Trophoblast cell (in vitro differentiated cells and primary cell): ENCODE measurements at regions not wholly inside any gene's neighbourhood (a gene's known extent, or its start where the extent isn't known, plus 50 kb on each side); places are given as distances from the start of the nearest gene placed in this dataset.

Source experiments
- DNase-seq, 2 donors: peaks; one replicate each; pipeline ENCODE4 v3.0.0-alpha.2; 2016
- H2AFZ ChIP-seq: 2 replicates; pipeline ENCODE4 v1.6.1; 2013; ENCODE audit warnings: low read length, moderate library complexity, mild to moderate bottlenecking; ENCODE audit not compliant: insufficient read depth, poor library complexity
- H2AK5ac ChIP-seq: 2 replicates; pipeline ENCODE4 v1.6.1; 2013; ENCODE audit warnings: mild to moderate bottlenecking, low read length
- H2BK120ac ChIP-seq: 2 replicates; pipeline ENCODE4 v1.6.1; 2013; ENCODE audit warnings: low read length, mild to moderate bottlenecking, moderate library complexity; ENCODE audit not compliant: insufficient read depth, poor library complexity
- H2BK12ac ChIP-seq: 2 replicates; pipeline ENCODE4 v1.6.1; 2013; ENCODE audit warnings: mild to moderate bottlenecking, low read length, moderate library complexity
- H2BK5ac ChIP-seq: 2 replicates; pipeline ENCODE4 v1.6.1; 2013; ENCODE audit warnings: low read length, low read depth, moderate library complexity, mild to moderate bottlenecking; ENCODE audit not compliant: poor library complexity
- H3K14ac ChIP-seq: 2 replicates; pipeline ENCODE4 v1.6.1; 2013; ENCODE audit warnings: mild to moderate bottlenecking, low read length
- H3K18ac ChIP-seq: 2 replicates; pipeline ENCODE4 v1.6.1; 2013; ENCODE audit warnings: mild to moderate bottlenecking, low read length
- H3K23ac ChIP-seq: 2 replicates; pipeline ENCODE4 v1.6.1; 2013; ENCODE audit warnings: low read length
- H3K27ac ChIP-seq: 2 replicates; pipeline ENCODE4 v1.5.1; 2013; ENCODE audit warnings: low read depth, mild to moderate bottlenecking, inconsistent platforms, low read length, moderate library complexity
- H3K27me3 ChIP-seq: 2 replicates; pipeline ENCODE4 v1.6.1; 2013; ENCODE audit warnings: inconsistent platforms, mild to moderate bottlenecking, low read length, moderate library complexity; ENCODE audit not compliant: insufficient read depth
- H3K36me3 ChIP-seq, 2 experiments: 1 replicate in 1 of 2; 2 replicates in 1 of 2; pipeline ENCODE4 v1.6.1; 2013; ENCODE audit warnings: low read length in 2 of 2, mild to moderate bottlenecking in 2 of 2, moderate library complexity in 1 of 2; ENCODE audit not compliant: insufficient read depth in 2 of 2, control insufficient read depth in 1 of 2
- H3K4ac ChIP-seq: 2 replicates; pipeline ENCODE4 v1.6.1; 2013; ENCODE audit warnings: low read depth, mild to moderate bottlenecking, low read length, moderate library complexity
- H3K4me1 ChIP-seq, 2 experiments: 1 replicate in 1 of 2; 2 replicates in 1 of 2; pipeline ENCODE4 v1.6.1; 2013; ENCODE audit warnings: low read length in 2 of 2, mild to moderate bottlenecking in 2 of 2, moderate library complexity in 1 of 2; ENCODE audit not compliant: insufficient read depth in 2 of 2, control insufficient read depth in 1 of 2
- H3K4me2 ChIP-seq: 2 replicates; pipeline ENCODE4 v1.6.1; 2013; ENCODE audit warnings: inconsistent platforms, mild to moderate bottlenecking, low read length, moderate library complexity
- H3K4me3 ChIP-seq: 2 replicates; pipeline ENCODE4 v1.5.1; 2013; ENCODE audit warnings: mild to moderate bottlenecking, low read depth, low read length, inconsistent platforms
- H3K79me1 ChIP-seq: one replicate; pipeline ENCODE4 v1.6.1; 2013; ENCODE audit warnings: low read length
- H3K79me2 ChIP-seq: 2 replicates; pipeline ENCODE4 v1.6.1; 2013; ENCODE audit warnings: low read length, mild to moderate bottlenecking; ENCODE audit not compliant: control insufficient read depth, insufficient read depth, poor library complexity
- H3K9ac ChIP-seq: 2 replicates; pipeline ENCODE4 v1.6.1; 2013; ENCODE audit warnings: mild to moderate bottlenecking, low read length
- H3K9me3 ChIP-seq: 2 replicates; pipeline ENCODE4 v1.6.1; 2013; ENCODE audit warnings: low read depth, mild to moderate bottlenecking, control low read depth, inconsistent platforms, low read length; ENCODE audit not compliant: insufficient read depth
- H4K12ac ChIP-seq: 2 replicates; pipeline ENCODE4 v1.6.1; 2013; ENCODE audit warnings: low read depth, mild to moderate bottlenecking, low read length, moderate library complexity
- H4K8ac ChIP-seq: 2 replicates; pipeline ENCODE4 v1.6.1; 2013; ENCODE audit warnings: low read depth, mild to moderate bottlenecking, low read length, moderate library complexity
- H4K91ac ChIP-seq: one replicate; pipeline ENCODE4 v1.6.1; 2013; ENCODE audit warnings: low read depth, mild to moderate bottlenecking, low read length, moderate library complexity
- WGBS: extraction: QIAGEN DNeasy Blood & Tissue Kit; methylation state at CpG from one replicate; pipeline ENCODE4 v1.1.7; 2013; ENCODE audit warnings: missing lambda C conversion rate; ENCODE audit not compliant: insufficient read length, insufficient coverage; ENCODE audit errors: extremely low coverage; 5-methylcytosine and 5-hydroxymethylcytosine counted together

DNA sequence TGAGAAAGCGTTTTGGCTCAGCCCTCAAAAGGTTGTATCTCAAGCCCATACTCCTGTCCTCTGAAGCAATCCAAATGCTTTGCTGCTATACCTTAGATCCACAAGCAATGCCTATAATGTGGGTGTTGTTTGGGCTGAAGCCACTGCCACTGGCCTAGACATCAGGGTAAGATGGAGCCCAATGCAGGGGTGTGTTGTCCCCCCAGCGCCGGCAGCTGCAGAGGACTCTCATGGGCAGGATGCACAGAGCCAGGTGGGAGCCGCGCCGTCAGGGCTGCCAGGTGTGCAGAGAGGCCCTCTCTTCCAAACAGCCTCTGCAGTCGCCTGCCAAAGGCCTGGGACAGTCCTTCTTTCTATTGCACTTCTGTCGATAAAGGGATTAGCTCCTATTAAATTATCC lies 205.2 kb upstream of the SHH start:
- Histone ChIP-seq H2AFZ (no peak overlapping the region), H3K79me1 (no peaks in the 10 kb centered on the region), H3K79me2 (no peaks in the 10 kb centered on the region), H2AK5ac (no peak overlapping the region), H3K9me3 (peaks cover 2% of the 10 kb centered on the region), H3K36me3 (no peaks in the 10 kb centered on the region), H4K12ac (no peak overlapping the region), H3K18ac (no peak overlapping the region), H3K4me3 (no peak overlapping the region), H3K9ac (no peak overlapping the region), H3K14ac (no peak overlapping the region), H3K4ac (no peak overlapping the region), H2BK5ac (no peak overlapping the region), H3K4me1 (no peaks in the 10 kb centered on the region), H4K91ac (no peak overlapping the region), H2BK12ac (no peak overlapping the region), H3K23ac (no peak overlapping the region), H3K4me2 (no peak overlapping the region), H2BK120ac (no peak overlapping the region), H3K27ac (no peak overlapping the region), H3K27me3 (no peaks in the 10 kb centered on the region), H4K8ac (no peak overlapping the region)
- no CpG with 5 or more reads among the region's 8 CpGs for WGBS
- DNase-seq = no peak

DNA sequence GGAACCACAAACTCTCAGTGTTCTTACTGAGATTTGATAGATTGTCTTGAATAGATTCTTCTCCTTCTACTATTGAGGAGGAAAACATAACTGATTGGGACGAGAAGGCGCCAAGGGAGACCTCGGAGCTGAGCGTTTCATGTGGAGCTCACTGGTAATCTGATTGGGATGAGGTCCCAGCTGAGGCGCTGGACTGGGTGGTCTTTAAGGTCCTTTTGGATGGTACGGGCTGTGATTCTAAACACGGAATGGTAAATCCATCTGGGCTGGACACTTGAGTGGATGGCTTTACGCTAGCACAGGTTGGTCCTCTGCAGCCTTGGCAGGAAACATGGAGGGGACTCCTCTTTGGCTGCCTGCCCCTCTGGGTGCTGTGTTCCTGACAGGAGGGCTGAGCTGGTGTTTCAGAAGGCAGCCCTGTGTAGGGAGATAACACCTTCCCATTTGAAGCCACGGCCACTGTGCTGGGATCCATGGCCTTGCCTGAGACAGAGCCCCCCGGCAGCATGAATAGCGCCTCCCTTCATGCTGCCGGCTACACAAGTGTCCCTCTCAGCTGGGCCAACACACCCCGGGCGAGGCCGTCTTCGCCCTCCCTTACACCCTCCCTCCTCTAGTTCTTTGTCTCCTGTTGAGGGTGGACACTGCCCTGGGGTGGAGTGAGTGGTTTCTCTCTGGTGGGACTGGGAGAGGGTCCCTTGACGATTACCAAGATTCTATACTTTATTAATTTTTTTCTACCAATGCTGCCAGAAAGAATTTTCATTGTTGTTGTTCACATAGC lies 203.2 kb upstream of the SHH start:
- Histone ChIP-seq H3K27ac (no peak overlapping the region), H2BK120ac (no peak overlapping the region), H2AK5ac (no peak overlapping the region), H3K23ac (no peak overlapping the region), H3K9ac (no peak overlapping the region), H3K79me2 (no peaks in the 10 kb centered on the region), H3K79me1 (no peaks in the 10 kb centered on the region), H3K4ac (no peak overlapping the region), H2BK12ac (no peak overlapping the region), H2BK5ac (no peak overlapping the region), H3K9me3 (peaks cover 2% of the 10 kb centered on the region), H4K91ac (no peak overlapping the region), H3K4me3 (no peak overlapping the region), H3K18ac (no peak overlapping the region), H3K36me3 (no peaks in the 10 kb centered on the region), H4K12ac (no peak overlapping the region), H4K8ac (no peak overlapping the region), H3K4me1 (no peaks in the 10 kb centered on the region), H3K4me2 (no peak overlapping the region), H2AFZ (no peak overlapping the region), H3K14ac (no peak overlapping the region), H3K27me3 (no peaks in the 10 kb centered on the region)
- no peak for DNase-seq
- WGBS = no CpG with 5 or more reads among the region's 17 CpGs

DNA sequence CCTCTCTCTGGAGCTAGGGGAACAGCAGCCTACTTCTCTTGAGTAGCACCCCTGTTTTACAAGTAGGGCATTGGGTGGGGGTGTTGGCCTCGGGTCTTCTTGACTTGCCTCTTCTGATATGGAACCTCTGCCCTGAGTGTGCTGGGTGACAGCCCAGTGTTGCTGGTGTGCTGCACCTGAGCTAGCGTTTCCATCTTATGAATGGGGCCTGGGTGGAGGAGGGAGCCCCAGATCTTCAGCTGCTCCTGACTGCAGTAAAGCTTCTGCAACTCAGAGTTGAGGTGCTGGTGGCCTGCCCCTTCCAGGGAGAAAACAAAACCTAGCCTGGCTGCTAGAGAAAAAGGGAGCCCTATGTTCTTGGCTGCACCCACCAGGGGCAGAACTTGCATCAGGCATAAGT lies 202.5 kb upstream of the SHH start:
- no peaks in the 10 kb centered on the region for H3K36me3 ChIP-seq
- H2BK5ac ChIP-seq = no peak overlapping the region
- H4K91ac ChIP-seq = no peak overlapping the region
- H2AK5ac ChIP-seq = no peak overlapping the region
- no peak overlapping the region for H3K4me2 ChIP-seq
- DNase-seq = no peak
- H3K23ac ChIP-seq = no peak overlapping the region
- H3K4me1 ChIP-seq = no peaks in the 10 kb centered on the region
- WGBS = no CpG with 5 or more reads among the region's 2 CpGs
- no peak overlapping the region for H2AFZ ChIP-seq
- no peak overlapping the region for H2BK120ac ChIP-seq
- no peaks in the 10 kb centered on the region for H3K79me1 ChIP-seq
- H2BK12ac ChIP-seq = no peak overlapping the region
- H3K9ac ChIP-seq = no peak overlapping the region
- H3K27ac ChIP-seq = no peak overlapping the region
- peaks cover 2% of the 10 kb centered on the region for H3K9me3 ChIP-seq
- no peak overlapping the region for H3K18ac ChIP-seq
- H4K12ac ChIP-seq = no peak overlapping the region
- no peaks in the 10 kb centered on the region for H3K79me2 ChIP-seq
- H3K14ac ChIP-seq = no peak overlapping the region
- H3K27me3 ChIP-seq = no peaks in the 10 kb centered on the region
- H3K4me3 ChIP-seq = no peak overlapping the region
- no peak overlapping the region for H3K4ac ChIP-seq
- H4K8ac ChIP-seq = no peak overlapping the region

DNA sequence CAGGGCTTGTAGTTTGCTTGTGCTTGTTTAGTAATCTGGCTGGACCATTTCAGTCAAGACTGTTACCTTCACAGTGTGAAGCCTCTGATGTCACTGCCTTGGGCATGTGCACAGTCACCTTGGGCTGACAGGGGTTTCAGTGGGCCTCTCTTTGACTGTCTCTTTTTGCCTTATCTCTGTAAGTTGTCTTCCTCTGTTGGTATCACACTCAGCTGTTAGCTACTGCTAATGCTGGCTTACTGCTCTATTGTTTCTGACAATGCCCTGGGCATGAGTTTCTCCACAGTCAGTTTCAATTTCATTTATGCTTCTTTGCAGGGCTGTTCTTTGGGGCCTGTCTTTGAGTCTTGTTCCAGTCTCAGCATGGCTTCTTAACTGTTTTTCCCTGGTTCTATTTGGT lies 201.9 kb upstream of the SHH start:
- H2BK12ac ChIP-seq = no peak overlapping the region
- no peak overlapping the region for H3K23ac ChIP-seq
- no peaks in the 10 kb centered on the region for H3K36me3 ChIP-seq
- H3K4me1 ChIP-seq = no peaks in the 10 kb centered on the region
- no peak overlapping the region for H4K8ac ChIP-seq
- no peak overlapping the region for H3K18ac ChIP-seq
- H3K27ac ChIP-seq = no peak overlapping the region
- H4K12ac ChIP-seq = no peak overlapping the region
- H2AK5ac ChIP-seq = no peak overlapping the region
- H2BK5ac ChIP-seq = no peak overlapping the region
- DNase-seq = no peak
- H3K9me3 ChIP-seq = peaks cover 2% of the 10 kb centered on the region
- H3K4me2 ChIP-seq = no peak overlapping the region
- H3K4me3 ChIP-seq = no peak overlapping the region
- H3K4ac ChIP-seq = no peak overlapping the region
- no peak overlapping the region for H3K14ac ChIP-seq
- H3K79me1 ChIP-seq = no peaks in the 10 kb centered on the region
- H3K27me3 ChIP-seq = no peaks in the 10 kb centered on the region
- no peaks in the 10 kb centered on the region for H3K79me2 ChIP-seq
- H3K9ac ChIP-seq = no peak overlapping the region
- no peak overlapping the region for H4K91ac ChIP-seq
- no peak overlapping the region for H2AFZ ChIP-seq
- H2BK120ac ChIP-seq = no peak overlapping the region
